Anterior cingulate cortex (tissue), 58 donors: ENCODE measurements at regions not wholly inside any gene's neighbourhood (a gene's known extent, or its start where the extent isn't known, plus 50 kb on each side); places are given as distances from the start of the nearest gene placed in this dataset.
A peak's percentile ranks its signal among the peaks of the same experiment; 100 is the strongest.
"Not testable (repeated sequence)": the region's sequence is repeated elsewhere in the genome, so short reads cannot be mapped to it uniquely, and the experiment has no call there.

ENCODE experiments used
- DNase-seq, 58 donors: peaks; one replicate each; lab custom pipeline; 2025; lab: John Stamatoyannopoulos, UW

GRCh38 chr14:29351996-29352705, 575.5 kb downstream of the PRKD1 start:
- DNase-seq: peak in 1 of 58 donors; percentile 2

GRCh38 chr14:29352706-29353080, 575.0 kb downstream of the PRKD1 start:
- no peak for DNase-seq

- no peak for DNase-seq
These were observed 574.1 kb downstream of the PRKD1 start for GRCh38 chr14:29353513-29353912.

- DNase-seq: no peak
These were observed 573.2 kb downstream of the PRKD1 start for GRCh38 chr14:29354486-29354885.

GRCh38 chr14:29355331-29355730, 572.3 kb downstream of the PRKD1 start:
- DNase-seq: no peak

- DNase-seq: no peak
These were observed 571.8 kb downstream of the PRKD1 start for GRCh38 chr14:29355846-29356245.

- DNase-seq: no peak
These were observed 567.0 kb downstream of the PRKD1 start for GRCh38 chr14:29360656-29361055.

GRCh38 chr14:29370024-29370423, 557.6 kb downstream of the PRKD1 start:
- no peak for DNase-seq

GRCh38 chr14:29376237-29376636, 551.4 kb downstream of the PRKD1 start:
- DNase-seq: no peak

- peak in 7 of 58 donors; percentile 0 to 25 (median 3) for DNase-seq
These were observed 546.8 kb downstream of the PRKD1 start for GRCh38 chr14:29380826-29381225.

GRCh38 chr14:29388571-29388970, 539.1 kb downstream of the PRKD1 start:
- no peak for DNase-seq

GRCh38 chr14:29390081-29390832, 537.4 kb downstream of the PRKD1 start:
- DNase-seq: peak in 15 of 58 donors; percentile 1 to 68 (median 8)

- DNase-seq: no peak
These were observed 536.4 kb downstream of the PRKD1 start for GRCh38 chr14:29391231-29391630.

- no peak for DNase-seq
These were observed 535.8 kb downstream of the PRKD1 start for GRCh38 chr14:29391801-29392200.

GRCh38 chr14:29392287-29392686, 535.4 kb downstream of the PRKD1 start:
- no peak for DNase-seq

- no peak for DNase-seq
These were observed 524.6 kb downstream of the PRKD1 start for GRCh38 chr14:29403091-29403490.

- no peak for DNase-seq
These were observed 517.1 kb downstream of the PRKD1 start for GRCh38 chr14:29410581-29410980.

- not testable (repeated sequence) for DNase-seq
These were observed 512.7 kb downstream of the PRKD1 start for GRCh38 chr14:29414931-29415330.

- no peak for DNase-seq
These were observed 507.9 kb downstream of the PRKD1 start for GRCh38 chr14:29419736-29420135.

- no peak for DNase-seq
These were observed 506.4 kb downstream of the PRKD1 start for GRCh38 chr14:29421156-29421728.

- DNase-seq: peak in 2 of 58 donors; percentile 1 to 9
These were observed 501.8 kb downstream of the PRKD1 start for GRCh38 chr14:29425705-29426482.
